ENCODE measurements at regions not wholly inside any gene's neighbourhood (a gene's known extent, or its start where the extent isn't known, plus 50 kb on each side); places are given as distances from the start of the nearest gene placed in this dataset.

DNA sequence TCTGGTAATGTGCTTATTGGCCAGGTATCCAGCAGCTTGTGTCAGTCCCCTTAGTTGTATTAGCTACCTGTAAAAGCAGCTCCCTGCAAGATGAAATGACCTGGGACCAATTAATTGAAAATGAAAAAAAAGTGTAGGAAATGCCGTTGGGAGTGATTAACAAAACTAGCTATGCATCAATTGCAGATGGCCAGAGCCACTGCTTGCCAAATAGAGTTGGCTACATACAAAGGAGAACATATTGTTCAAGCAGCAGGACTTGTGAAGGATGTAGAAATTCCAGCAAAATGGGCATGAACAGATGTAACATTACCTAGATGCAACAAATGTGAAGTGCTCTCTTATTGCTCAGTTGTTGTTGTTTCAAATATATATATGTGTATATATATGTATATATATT, 300.5 kb downstream of the PCDH17 start:
- TF ChIP-seq POU2F2 (IDR thresholded peaks at IDR 0.05; ENCODE audit: borderline replicate concordance, low read depth, low read length): no peak
- no peak for TF ChIP-seq RAD21 (IDR thresholded peaks at IDR 0.05; ENCODE audit: insufficient read depth, low read depth, low read length)
